NB4 (cell line): ENCODE measurements at regions not wholly inside any gene's neighbourhood (a gene's known extent, or its start where the extent isn't known, plus 50 kb on each side); places are given as distances from the start of the nearest gene placed in this dataset.

Experiments
- POLR2A ChIP-seq: IDR thresholded peaks from 2 replicates; pipeline ENCODE4 v1.6.1; 2011; ENCODE audit warnings: mild to moderate bottlenecking; ENCODE audit not compliant: insufficient read length; ENCODE audit errors: extremely low read depth
- TF ChIP-seq, protein P1 (sequence below): IDR thresholded peaks from one replicate; pipeline ENCODE4 v1.5.1; 2012; ENCODE audit warnings: low read depth, low read length
- TF ChIP-seq, protein P2 (sequence below): IDR thresholded peaks from 2 replicates; pipeline ENCODE4 v1.6.1; 2011; ENCODE audit warnings: low read depth, low read length

DNA sequence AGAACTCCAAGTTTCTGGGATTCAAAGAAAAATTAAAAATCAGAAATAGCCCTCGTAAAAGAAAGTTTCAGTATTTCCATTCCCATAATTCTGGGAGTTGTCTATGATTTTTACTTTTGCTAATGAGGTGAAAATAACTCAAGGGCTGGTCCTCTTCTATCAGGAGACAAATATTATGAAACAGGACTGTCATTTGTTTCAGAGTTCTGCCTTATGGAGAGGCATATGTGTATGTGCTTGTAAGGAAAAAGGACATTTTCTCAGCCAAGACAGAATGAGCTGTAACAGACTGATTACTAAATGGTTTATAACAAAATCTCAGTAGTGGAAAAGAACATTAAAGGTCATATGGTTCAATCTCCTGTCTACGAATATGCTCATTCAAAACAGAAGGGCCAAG is 59.0 kb upstream of the TAB3 start:
- no peak for TF ChIP-seq POLR2A
- TF ChIP-seq, protein P1, sequence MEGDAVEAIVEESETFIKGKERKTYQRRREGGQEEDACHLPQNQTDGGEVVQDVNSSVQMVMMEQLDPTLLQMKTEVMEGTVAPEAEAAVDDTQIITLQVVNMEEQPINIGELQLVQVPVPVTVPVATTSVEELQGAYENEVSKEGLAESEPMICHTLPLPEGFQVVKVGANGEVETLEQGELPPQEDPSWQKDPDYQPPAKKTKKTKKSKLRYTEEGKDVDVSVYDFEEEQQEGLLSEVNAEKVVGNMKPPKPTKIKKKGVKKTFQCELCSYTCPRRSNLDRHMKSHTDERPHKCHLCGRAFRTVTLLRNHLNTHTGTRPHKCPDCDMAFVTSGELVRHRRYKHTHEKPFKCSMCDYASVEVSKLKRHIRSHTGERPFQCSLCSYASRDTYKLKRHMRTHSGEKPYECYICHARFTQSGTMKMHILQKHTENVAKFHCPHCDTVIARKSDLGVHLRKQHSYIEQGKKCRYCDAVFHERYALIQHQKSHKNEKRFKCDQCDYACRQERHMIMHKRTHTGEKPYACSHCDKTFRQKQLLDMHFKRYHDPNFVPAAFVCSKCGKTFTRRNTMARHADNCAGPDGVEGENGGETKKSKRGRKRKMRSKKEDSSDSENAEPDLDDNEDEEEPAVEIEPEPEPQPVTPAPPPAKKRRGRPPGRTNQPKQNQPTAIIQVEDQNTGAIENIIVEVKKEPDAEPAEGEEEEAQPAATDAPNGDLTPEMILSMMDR = no peak
- TF ChIP-seq, protein P2, sequence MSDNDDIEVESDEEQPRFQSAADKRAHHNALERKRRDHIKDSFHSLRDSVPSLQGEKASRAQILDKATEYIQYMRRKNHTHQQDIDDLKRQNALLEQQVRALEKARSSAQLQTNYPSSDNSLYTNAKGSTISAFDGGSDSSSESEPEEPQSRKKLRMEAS = no peak
